ENCODE measurements at regions not wholly inside any gene's neighbourhood (a gene's known extent, or its start where the extent isn't known, plus 50 kb on each side); places are given as distances from the start of the nearest gene placed in this dataset.
"Not testable (repeated sequence)": the region's sequence is repeated elsewhere in the genome, so short reads cannot be mapped to it uniquely, and the experiment has no call there.

DNA sequence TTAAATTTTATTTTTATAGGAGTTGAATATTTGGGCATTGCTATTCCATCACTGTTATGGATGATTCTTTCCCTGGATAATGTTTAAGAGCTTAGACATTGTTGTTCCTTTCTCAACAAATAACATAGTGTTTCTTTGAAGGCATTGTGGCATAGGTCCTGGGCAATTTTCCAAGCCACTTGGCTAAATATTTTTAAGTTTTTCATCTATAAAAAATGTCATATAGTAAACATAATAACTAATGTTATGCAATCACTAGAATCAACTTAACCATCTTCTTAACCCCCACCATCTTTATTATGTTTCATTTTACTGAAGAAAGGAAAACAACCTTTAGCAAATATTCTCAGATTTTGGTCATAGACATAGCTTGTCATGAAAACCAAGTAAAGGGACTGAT, 600.6 kb upstream of the LMO3 start:
- no peak for DNase-seq

DNA sequence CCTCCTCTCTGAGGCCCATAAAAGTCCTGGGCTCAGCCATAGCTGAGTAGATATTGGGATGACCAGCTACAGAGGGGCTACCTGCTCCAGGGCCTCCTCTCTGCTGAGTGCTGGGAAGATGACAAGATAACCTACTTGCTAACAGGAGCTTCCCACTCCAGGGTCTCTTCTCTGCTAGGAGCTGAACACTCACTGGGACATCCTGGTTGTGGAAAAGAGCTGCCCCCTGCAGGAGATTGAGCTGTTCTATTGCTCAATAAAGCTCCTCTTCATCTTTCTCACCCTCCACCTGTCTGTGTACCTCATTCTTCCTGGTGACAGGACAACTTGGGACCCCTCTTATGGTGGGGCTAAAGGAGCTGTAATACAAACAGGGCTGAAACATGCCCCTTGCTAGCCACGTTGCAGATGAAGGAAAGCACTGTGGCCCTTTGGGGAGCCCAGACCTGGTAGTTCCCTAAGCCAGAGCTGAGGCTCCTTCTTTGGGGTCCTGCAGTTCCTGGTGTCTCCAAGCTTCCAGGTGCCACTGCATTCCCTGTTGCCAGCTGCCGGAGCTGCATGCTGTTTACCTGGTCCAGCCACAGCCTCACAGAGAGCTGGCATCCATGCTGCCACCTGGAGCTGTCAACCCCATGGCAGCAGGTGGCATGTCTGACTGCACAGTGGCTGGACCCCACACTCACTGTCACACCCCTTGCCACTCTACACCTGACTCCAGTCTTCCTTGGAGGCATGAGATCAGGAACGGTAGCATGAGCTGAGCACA, 598.5 kb upstream of the LMO3 start:
- no peak for DNase-seq

DNA sequence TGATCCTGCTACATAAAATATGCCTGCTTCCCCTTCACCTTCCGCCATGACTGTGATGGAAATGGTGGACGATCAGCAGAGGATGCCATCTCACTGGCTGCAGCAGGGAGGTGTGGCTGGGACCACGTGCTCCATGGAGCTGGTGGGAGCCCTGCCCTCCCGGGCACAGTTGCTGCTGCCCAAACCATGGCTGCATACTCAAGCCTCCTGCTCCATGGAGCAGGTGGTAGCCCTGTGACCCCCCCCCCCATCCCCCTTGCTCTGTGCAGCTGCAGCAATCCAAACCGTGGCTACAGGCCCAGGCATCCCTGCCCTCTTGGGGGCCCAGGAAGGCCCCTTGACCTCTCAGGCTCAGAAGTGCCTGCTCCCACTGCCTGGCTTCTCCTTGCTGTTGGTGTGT, 597.5 kb upstream of the LMO3 start:
- DNase-seq, result no peak

DNA sequence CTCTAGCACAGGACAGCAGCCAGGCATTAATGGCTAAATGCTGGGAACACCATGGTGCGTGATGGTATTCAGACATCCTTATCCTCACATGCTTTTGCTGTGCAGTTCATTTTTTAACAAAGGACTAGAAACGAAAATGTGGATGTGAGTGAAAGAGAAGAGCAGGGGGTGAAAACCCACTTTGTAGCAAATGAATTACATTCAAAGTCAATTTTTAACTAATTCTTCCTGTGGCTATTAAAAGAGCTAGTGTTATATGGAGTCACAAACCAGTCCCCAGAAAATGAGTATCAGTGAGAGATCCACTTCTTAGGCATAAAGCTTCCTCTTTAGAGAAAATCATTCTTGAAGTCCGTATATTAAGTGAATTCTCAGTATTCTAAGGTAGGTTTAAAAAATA, 592.0 kb upstream of the LMO3 start:
- DNase-seq, result no peak

DNA sequence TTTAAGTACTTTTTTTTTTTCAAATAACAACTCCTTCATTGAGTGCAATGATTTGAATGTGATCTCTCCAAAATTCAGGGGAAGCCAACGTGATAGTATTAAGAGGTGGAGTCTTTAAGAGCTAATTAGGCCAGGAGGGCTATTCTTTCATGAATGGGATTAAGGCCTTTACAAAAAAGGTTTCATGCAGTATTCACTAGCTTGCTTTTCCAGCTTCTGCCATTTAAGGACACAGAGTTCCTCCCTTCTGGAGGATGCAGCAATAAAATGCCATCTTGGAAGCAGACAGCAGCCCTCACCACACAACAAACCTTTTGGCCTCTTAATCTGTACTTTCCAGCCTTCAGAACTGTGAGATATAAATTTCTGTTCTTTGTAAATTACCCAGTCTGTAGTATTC, 586.8 kb upstream of the LMO3 start:
- DNase-seq, result no peak

DNA sequence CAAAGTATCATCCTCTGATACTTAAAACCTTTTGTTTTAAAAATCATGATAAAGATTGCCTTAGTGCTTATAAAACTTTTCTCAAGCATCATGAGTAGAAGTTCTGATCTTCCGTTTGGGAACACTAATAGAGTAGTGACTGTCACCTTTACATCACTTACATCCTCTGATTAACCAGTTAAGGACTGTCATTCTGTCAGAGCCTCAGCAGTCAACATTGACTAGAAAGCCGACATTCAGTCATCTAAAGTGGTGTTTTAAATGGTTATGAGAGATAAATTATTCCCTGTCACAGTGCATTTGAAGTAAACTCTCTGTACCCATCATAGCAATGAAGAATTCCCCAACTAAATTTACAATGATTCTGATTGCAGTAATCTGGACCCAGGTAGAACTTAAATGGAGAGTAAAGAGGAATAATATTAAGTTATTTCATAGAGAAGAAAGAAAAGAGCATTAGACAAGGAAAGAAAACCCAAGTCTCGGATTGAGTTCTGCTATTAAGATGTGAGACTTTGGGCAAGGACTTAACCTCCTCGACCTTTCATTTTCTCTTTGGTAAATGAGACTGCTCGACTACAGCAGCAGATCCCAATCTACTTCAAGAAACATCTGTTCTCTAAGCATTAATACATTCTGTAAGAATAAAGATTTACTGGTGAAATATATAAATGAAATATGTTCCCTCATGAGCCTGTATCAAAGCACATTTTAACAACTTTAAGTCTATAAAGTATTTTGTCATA, 563.9 kb upstream of the LMO3 start:
- no peak for DNase-seq

DNA sequence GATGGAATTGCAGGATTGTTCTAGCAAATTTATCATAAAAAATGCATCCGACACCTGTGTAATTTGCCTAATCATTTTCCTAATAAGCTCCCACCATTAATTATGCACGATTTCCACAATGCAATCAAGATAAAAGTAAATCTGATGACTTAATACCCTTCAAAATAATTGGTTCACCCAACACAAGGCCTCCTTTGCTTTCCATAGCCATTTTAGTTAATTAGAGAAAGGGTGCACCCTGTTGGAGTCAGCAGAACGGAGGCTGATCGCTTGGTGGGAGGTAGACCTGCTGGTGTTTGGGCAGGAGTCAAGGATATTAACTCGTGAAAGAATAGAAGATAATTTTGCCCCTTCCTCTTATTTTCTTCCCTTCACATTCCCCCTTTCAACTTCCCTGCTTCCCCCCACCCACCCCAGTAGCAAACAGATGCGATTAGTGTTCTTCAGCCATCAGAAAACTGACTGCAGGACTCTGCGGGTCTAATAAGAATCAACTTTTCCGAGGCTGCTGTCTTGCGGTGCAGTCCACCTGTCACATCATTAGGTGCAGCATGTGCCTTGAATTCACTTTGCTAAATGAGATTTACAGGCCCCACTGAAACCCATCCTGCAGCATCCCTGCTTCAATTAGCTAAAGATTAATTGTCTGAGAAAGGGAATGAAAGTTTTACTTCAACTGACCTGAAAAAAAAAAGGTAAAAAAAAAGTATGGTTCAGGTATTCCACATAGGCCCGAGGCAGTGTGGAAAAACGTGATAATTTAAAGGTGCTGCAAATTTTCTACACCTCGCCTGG, 553.7 kb upstream of the LMO3 start:
- DNase-seq, result no peak

DNA sequence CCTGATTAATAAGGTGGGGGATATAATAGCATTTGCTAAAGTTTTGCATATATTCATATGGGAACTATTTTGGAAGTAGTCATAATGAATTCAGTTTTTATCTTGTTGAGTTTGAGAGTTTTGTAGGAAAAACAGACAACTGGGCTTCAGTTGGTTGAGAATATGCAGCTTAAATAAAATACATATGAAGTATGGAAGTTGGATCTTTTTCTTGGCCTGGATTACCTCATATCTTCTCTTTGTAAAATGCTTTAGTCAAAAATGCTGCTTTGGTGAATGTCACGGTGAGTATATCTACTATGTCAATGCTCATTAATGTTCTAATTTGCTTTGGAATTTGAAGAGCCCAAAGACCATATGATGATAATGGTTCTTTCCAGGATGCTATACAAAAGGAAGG, 552.2 kb upstream of the LMO3 start:
- DNase-seq, result no peak

DNA sequence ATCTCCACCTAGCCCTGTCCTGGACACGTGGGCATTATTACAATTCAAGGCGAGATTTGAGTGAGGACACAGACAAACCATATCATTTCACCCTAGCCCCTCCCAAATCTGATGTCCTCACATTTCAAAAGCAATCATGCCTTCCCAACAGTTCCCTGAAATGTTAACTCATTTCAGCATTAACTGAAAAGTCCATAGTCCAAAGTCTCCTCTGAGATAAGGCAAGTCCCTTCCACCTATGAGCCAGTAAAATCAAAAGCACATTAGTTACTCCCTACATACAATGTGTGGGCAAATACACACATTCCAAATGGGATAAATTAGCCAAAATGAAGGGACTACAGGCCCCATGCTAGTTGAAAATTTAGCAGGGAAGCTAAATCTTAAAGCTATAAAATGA, 546.0 kb upstream of the LMO3 start:
- DNase-seq, result no peak

DNA sequence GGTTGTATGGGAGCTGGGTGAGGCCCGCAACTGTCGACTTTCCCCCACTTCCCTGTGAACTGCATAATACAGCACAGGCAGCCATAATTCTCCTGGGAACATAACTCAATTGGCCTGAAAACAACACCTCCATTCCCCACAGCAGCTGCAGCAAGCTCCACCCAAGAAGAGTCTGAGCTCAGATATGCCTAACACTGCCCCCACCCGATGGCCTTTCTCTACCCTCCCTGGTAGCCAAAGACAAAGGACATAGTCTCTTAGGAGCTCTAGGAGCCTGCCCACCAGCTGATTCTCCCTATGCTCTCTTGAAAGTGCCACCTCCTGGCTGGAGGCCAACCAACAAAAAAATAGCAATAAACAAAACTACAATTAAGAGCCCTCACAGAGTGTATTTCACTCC, 542.7 kb upstream of the LMO3 start:
- no peak for DNase-seq

DNA sequence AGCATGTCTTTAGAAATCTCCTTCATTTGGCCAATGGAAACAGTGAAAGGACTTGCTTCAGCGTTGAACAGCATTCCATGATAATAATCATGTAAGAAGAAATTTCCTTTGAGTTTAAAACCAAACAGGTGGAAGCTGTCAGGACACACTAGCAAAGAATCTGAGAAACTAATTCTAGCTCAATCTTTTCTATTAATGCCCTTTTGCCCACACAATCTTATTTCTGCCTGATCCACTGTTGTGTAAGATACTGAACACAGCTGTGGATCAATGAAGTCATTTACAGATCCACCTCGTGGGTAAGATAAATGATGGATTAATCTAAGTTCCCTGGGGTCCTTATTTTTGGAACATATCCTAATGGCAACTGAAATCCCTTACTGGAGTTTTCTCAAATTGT, 536.9 kb upstream of the LMO3 start:
- no peak for DNase-seq

DNA sequence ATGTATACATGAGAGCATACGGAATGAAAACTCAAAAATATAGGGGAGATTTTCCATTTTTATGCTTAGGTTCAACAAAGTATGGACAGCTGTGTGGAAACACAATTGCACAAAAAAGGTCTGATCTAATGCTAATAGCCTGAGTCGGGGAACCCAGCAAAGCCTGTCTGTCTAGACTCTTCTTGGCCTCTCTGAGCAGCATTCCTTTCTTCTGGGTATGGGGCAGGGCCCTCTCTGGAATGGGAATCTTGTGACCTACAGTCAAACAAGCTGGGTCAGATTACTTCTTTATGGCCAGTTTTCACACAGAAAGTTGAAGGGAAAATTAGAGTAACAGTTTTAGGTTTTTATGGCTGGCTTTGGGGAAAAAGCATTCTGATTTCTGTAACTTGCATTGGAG, 534.0 kb upstream of the LMO3 start:
- DNase-seq, result no peak

DNA sequence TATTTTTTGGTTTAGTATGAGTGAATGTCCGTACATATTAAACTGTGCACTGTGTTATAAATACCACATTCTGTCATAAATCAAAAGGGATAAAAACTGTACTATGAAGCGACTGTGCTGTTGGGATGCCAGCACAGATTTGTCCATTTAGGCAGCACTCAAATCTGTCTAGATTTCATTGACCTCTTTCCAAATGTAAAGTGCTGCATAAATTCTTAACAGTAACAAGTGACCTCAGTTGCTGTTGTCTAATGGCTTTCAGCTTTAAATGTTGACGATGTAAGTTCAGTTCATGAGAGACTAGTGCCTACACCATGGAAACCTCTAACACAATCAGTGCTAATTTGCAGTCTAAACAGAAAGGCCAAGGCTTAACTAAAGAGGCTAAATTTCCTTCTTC, 531.4 kb upstream of the LMO3 start:
- no peak for DNase-seq

DNA sequence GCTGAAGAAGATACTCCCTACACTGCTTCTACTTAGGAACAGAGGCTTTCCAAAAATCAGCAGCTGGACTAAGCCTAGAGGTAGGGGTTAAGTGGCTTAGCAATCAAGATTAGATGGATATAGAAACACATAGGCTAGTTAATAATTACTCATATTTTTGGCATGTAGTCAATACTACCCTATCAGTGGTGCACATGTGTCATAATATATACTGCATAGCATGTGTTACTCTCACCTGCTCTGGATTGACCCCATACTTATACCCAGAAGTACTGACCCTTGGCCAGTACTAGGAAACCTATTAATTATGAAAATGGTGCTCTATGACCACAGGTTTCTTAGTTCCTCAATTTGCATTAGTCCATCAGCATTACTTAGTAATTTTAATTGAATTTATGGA, 528.4 kb upstream of the LMO3 start:
- DNase-seq, result no peak

DNA sequence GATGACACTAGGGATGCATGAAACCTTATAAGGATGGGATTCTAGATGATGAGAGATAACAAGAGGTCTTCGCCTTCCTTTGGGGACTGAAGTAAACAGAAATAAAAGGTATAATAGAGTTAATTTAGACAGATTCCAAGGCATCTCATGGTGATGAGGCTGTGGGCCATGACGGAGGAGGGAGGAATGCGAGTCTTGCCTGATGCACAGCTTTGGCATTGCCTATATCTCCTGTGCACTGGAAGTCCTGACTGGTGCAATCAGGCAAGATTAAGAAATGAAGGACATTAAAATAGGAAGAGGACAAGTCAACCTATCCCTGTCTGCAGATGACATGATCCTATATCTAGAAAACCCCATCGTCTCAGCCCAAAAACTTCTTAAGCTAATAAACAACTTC, 526.4 kb upstream of the LMO3 start:
- no peak for DNase-seq

DNA sequence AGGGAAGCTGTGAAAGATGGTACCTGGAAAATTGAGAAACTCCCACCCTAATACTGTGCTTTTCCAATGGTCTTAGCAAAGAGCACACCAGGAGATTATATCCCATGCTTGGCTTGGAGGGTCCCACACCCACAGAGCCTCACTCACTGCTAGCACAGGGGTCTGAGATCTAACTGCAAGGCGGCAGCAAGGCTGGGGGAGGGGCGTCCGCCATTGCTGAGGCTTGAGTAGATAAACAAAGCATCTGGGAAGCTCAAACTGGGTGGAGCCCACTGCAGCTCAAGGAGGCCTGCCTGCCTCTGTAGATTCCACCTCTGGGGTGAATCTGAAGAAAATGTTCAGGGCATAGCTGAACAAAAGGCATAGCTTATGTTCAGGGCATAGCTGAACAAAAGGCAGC, 510.6 kb upstream of the LMO3 start:
- DNase-seq, result not testable (repeated sequence)

DNA sequence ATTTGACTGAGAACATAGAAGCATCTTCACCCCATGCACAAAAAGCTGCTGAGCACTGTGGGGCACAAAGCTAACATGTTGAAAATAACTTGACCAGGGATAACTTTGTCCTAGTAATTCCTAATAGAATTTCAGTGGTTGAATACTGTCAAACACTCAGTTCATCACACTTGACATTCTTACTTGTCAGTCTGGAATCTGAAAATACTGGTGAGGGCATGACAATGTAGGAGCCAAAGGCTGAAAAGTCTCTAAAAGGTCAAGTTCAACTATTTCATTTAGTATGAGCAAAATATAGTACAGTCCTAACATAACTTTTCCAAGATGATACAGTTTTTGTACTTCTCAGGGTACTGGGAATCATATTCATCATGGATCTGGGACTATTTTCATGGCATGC, 504.4 kb upstream of the LMO3 start:
- no peak for DNase-seq

DNA sequence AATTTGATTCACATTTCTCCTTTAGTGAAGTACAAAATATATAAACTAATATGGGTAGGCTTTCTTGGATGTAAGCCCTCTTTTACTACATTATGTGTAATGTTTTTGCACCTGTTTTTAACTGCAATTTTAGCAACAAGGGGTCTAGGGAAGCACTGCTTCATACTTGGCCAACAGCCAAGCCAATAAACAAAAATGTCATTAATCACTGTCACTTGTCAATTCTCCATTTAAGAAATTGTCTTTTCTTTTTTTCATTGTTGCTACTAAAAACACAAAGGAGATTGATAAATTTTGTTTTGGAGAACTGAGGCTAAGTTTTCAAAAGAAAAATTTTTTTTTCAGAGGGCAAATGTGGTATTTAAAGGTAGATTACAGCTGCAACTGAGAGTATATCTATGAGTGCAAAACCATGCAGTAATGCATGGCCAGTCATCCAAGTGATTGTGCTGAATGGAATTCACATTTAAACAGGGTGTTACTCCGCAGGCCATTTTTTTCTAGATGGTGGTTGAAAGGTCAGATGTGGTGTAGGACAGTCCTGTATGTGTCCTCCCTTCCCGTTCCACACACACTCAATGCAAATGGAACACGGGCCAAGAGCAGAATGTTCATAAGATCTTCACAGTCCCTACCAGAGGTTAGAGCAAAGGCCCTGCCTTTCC, 503.0 kb upstream of the LMO3 start:
- no peak for DNase-seq

DNA sequence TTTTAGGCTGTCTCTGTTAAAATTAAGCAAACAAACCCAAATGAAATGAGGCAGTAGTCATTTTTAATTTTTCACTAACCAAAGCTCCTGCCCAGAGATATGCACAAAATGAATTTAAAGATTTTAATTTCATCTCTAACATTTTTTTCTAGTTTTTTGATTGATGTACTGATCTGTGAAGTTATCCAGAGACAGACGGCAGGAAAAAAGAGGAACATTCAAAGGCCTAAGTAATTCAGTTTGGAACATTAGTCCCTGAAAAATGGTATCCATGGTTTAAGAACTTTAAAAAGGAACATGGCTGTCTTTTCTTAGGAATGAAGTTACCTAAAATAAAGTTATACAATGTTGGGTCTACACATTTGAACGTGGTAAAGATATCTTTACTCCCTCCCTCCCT, 498.8 kb upstream of the LMO3 start:
- no peak for DNase-seq

DNA sequence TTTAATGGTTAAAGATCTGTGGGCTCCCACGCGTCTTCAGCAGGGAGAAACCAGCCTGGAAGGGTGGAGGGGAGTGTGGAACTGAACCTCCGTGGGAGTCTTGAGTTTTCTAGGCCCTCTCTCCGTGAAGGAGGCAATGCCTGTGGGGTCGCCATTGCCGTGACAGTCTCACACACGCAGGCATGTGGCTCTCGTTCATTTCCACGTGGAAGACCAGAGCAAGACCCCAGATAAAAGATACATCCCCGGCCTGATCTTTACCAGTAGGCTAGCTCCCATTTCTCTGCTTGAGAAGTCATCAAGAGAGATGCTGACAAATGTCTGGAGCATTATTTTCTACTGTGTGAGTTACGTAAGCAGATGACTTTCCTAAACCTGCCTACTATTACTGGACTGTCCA, 491.7 kb upstream of the LMO3 start:
- no peak for DNase-seq

DNA sequence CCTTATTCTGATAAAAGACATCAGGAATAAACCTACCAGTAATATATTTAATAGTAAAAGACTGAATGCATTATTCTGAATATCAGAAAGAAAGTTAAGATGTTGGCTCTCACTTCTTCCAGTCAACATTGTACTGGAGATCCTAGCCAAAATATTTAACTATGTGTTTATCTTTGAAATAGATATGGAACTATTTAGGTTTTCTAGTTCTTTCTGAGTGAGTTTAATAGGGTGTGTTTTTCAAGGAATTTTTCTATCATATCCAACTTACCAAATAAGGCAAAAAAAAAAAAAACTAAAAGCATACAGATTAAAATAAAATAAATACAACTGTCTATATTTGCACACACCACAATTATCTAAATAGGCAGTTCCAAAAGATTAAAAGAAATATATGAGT, 478.9 kb upstream of the LMO3 start:
- DNase-seq, result no peak

DNA sequence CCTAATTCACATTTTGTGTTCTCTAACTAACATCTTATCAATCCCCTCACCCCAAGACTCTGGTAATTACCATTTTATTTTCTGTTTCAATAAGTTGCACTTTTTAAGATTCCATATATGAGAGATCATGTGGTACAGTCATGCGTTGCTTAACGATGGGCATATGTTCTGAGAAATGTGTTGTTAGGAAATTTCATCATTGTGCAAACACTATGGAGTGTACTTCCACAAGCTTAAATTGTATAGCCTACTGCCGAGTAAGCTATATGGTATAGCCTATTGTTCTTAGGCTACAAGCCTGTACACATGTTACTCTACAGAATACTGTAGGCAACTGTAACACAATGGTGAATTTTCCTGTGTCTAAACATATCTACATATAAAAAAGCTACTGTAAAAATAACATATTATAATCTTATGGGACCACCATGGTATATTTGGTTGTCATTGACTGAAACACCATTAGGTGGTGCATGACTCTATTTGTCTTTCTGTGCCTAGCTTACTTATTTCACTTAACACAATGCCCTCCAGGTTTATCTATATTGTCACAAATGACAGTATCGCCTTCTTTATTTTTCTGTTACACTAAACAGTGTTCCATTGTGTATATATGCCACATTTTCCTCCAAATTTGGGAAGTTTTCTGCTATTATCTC, 473.4 kb upstream of the LMO3 start:
- no peak for DNase-seq

DNA sequence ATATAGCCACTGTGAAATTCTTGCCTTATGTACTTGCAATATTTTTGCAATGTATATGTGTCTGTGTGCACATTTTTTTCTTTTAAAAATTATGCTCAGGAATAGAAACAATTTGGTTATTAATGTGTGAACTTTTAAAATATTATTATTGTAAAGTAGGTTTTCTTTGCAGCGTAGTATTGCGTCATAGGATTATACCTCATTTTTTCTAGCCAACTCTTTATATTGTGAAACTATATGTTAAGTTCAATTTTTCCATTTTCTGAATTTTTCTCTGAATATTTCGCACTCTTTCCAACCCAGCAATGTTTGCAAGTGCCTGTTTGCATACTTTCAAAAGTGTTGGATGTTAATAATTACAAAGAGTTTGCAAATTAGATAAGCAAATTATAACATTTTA, 471.6 kb upstream of the LMO3 start:
- DNase-seq, result no peak

All from hippocampal formation (tissue), 2 donors.